OCI-LY7 (cell line): ENCODE measurements at regions not wholly inside any gene's neighbourhood (a gene's known extent, or its start where the extent isn't known, plus 50 kb on each side); places are given as distances from the start of the nearest gene placed in this dataset.

ENCODE experiments used
- CTCF ChIP-seq: fragments of 200-600 bp; sonication (generic); conservative IDR thresholded peaks from 2 replicates; pipeline ENCODE4 v1.5.1; 2014; ENCODE audit warnings: mild to moderate bottlenecking, antibody characterized with exemption, low read length, moderate library complexity, mixed read lengths
- EZH2phosphoT487 ChIP-seq: fragments of 200-600 bp; sonication (generic); IDR thresholded peaks from 2 replicates; pipeline ENCODE4 v1.6.1; 2018; ENCODE audit warnings: low read depth, borderline replicate concordance, mild to moderate bottlenecking, mixed run types, antibody characterized with exemption, low read length, moderate library complexity, mixed read lengths

GRCh38 chr22:47419239-47419638, 656.8 kb downstream of the TBC1D22A start:
- no peak for TF ChIP-seq CTCF
- no peak for TF ChIP-seq EZH2phosphoT487
